Fibroblast of lung (primary cell): ENCODE measurements at regions not wholly inside any gene's neighbourhood (a gene's known extent, or its start where the extent isn't known, plus 50 kb on each side); places are given as distances from the start of the nearest gene placed in this dataset.

Experiments used
- CTCF ChIP-seq, 2 donors: IDR thresholded peaks in 1 of 2; conservative IDR thresholded peaks in 1 of 2; 1 replicate in 1 of 2; 2 replicates in 1 of 2; pipeline ENCODE4 v1.5.1; 2011 to 2012; ENCODE audit warnings: low read length in 2 of 2, control low read depth in 1 of 2, inconsistent platforms in 1 of 2, low read depth in 1 of 2, mild to moderate bottlenecking in 1 of 2
- EZH2 ChIP-seq: IDR thresholded peaks from 2 replicates; pipeline ENCODE4 v1.5.1; 2012; ENCODE audit warnings: low read length, control low read depth, mild to moderate bottlenecking; ENCODE audit errors: missing control alignments

- TF ChIP-seq CTCF (conservative IDR thresholded peaks at IDR 0.05 in 1 of 2, IDR thresholded peaks at IDR 0.05 in 1 of 2; ENCODE audit: low read depth in 1 of 2, low read length in 2 of 2) (no peak), EZH2 (no peak)
These were observed 115.5 kb downstream of the WDR11 start for GRCh38 chr10:120966657-120967045.
